OCI-LY7 (cell line): ENCODE measurements at regions not wholly inside any gene's neighbourhood (a gene's known extent, or its start where the extent isn't known, plus 50 kb on each side); places are given as distances from the start of the nearest gene placed in this dataset.

Experiments used
- CTCF ChIP-seq: fragments of 200-600 bp; sonication (generic); conservative IDR thresholded peaks from 2 replicates; pipeline ENCODE4 v1.5.1; 2014; ENCODE audit warnings: mild to moderate bottlenecking, antibody characterized with exemption, low read length, moderate library complexity, mixed read lengths
- EZH2phosphoT487 ChIP-seq: fragments of 200-600 bp; sonication (generic); IDR thresholded peaks from 2 replicates; pipeline ENCODE4 v1.6.1; 2018; ENCODE audit warnings: low read depth, borderline replicate concordance, mild to moderate bottlenecking, mixed run types, antibody characterized with exemption, low read length, moderate library complexity, mixed read lengths

GRCh38 chr12:24427776-24428175, 478.3 kb upstream of the SOX5 start:
- no peak for TF ChIP-seq CTCF
- no peak for TF ChIP-seq EZH2phosphoT487
